Testis (tissue), 2 donors: ENCODE measurements at regions not wholly inside any gene's neighbourhood (a gene's known extent, or its start where the extent isn't known, plus 50 kb on each side); places are given as distances from the start of the nearest gene placed in this dataset.

Source experiments
- DNase-seq: peaks from one replicate; pipeline ENCODE4 v3.0.0-alpha.2; 2019
- H3K27ac ChIP-seq, 2 donors: fragments of 200-600 bp; sonication (generic); one replicate each; pipeline ENCODE4 v1.5.1; 2019
- H3K27me3 ChIP-seq: fragments of 200-600 bp; sonication (generic); one replicate; pipeline ENCODE4 v1.5.1; 2019
- H3K36me3 ChIP-seq: fragments of 200-600 bp; sonication (generic); one replicate; pipeline ENCODE4 v1.5.1; 2017; ENCODE audit warnings: low read depth; ENCODE audit errors: missing control alignments
- H3K4me1 ChIP-seq: fragments of 200-600 bp; sonication (generic); one replicate; pipeline ENCODE4 v1.5.1; 2019
- H3K4me3 ChIP-seq, 2 donors: fragments of 200-600 bp; sonication (generic); one replicate each; pipeline ENCODE4 v1.5.1; 2017 to 2019
- H3K9me3 ChIP-seq: fragments of 200-600 bp; sonication (generic); one replicate; pipeline ENCODE4 v1.5.1; 2017
- POLR2A ChIP-seq: fragments of 450-650 bp; IDR thresholded peaks from one replicate; pipeline ENCODE4 v1.6.1; 2017; ENCODE audit warnings: antibody characterized with exemption, mild to moderate bottlenecking, moderate library complexity
- WGBS, 2 donors: methylation state at CpG; one replicate each; pipeline ENCODE4 v1.1.5; 2018; 5-methylcytosine and 5-hydroxymethylcytosine counted together
- intact Hi-C: fragments of 100-400 bp; cut with DNase I; formaldehyde crosslinking; loops from one replicate; pipeline ENCODE4 v1.15.1; 2023; ENCODE audit warnings: low total_unique reads
- TF ChIP-seq, protein P1 (sequence below), 3 experiments: fragments of 450-650 bp in 2 of 3; fragments of 200-600 bp in 1 of 3; sonication (generic) in 1 of 3; IDR thresholded peaks; one replicate each; pipeline ENCODE4 v1.5.1; 2016 to 2019; ENCODE audit warnings: antibody characterized with exemption in 3 of 3, mild to moderate bottlenecking in 2 of 3, moderate library complexity in 1 of 3

DNA sequence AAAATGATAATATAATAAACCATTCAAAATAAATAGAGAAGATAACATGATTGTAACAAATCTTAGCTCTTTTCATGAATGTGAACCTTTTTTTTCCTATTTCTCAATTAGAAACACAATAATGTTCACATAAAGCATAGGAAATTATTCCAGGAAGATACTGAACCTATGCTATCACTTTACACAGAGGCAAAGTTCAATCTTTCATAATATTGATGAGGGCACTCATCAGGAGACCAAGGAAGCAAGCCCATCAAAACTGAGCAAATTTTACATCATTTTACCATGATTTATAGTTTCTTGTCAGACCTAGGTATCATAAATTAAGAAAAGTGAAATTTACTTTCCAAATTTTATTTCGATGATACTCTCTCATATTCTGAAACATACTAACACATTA lies 938.5 kb downstream of the TBC1D32 start:
- no peaks in the 10 kb centered on the region for H3K4me1 ChIP-seq
- H3K9me3 ChIP-seq, result no peaks in the 10 kb centered on the region
- H3K4me3 ChIP-seq, result no peak overlapping the region
- no peaks in the 10 kb centered on the region for H3K36me3 ChIP-seq
- TF ChIP-seq POLR2A, result no peak
- TF ChIP-seq, protein P1, sequence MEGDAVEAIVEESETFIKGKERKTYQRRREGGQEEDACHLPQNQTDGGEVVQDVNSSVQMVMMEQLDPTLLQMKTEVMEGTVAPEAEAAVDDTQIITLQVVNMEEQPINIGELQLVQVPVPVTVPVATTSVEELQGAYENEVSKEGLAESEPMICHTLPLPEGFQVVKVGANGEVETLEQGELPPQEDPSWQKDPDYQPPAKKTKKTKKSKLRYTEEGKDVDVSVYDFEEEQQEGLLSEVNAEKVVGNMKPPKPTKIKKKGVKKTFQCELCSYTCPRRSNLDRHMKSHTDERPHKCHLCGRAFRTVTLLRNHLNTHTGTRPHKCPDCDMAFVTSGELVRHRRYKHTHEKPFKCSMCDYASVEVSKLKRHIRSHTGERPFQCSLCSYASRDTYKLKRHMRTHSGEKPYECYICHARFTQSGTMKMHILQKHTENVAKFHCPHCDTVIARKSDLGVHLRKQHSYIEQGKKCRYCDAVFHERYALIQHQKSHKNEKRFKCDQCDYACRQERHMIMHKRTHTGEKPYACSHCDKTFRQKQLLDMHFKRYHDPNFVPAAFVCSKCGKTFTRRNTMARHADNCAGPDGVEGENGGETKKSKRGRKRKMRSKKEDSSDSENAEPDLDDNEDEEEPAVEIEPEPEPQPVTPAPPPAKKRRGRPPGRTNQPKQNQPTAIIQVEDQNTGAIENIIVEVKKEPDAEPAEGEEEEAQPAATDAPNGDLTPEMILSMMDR (IDR thresholded peaks at IDR 0.05), result no peak
- no peaks in the 10 kb centered on the region for H3K27me3 ChIP-seq
- WGBS, 2 donors, result 85 to 91% methylated on average over 1 of the region's 1 CpG
- H3K27ac ChIP-seq, result no peak overlapping the region
- DNase-seq, result no peak
- intact Hi-C loops, result no loop called here

DNA sequence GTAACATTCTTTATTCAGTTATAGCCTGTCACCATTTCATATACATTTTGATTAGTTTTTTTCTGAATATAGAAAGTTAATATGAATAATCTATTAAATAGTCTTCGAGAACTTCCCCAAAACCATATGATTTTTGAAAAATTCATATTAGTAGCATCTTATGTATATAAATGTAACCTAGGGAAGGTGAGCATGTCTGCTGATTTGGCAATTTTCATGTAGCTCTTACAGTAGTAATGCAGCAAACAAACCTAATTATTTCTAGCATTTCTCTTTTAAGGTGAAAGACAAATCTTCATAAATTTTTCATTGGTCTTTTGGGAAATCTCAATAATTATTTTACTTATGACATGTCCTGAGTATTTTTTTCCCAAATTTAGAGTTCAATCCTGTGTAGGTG lies 939.0 kb downstream of the TBC1D32 start:
- Histone ChIP-seq H3K4me1 (no peaks in the 10 kb centered on the region), H3K36me3 (no peaks in the 10 kb centered on the region), H3K9me3 (no peaks in the 10 kb centered on the region), H3K27me3 (no peaks in the 10 kb centered on the region), H3K27ac (no peak overlapping the region), H3K4me3 (no peak overlapping the region)
- WGBS, 2 donors, result 82 to 97% methylated on average over 1 of the region's 1 CpG
- no peak for DNase-seq
- intact Hi-C loops, result no loop called here
- TF ChIP-seq, protein P1 (IDR thresholded peaks at IDR 0.05), result no peak
- no peak for TF ChIP-seq POLR2A

DNA sequence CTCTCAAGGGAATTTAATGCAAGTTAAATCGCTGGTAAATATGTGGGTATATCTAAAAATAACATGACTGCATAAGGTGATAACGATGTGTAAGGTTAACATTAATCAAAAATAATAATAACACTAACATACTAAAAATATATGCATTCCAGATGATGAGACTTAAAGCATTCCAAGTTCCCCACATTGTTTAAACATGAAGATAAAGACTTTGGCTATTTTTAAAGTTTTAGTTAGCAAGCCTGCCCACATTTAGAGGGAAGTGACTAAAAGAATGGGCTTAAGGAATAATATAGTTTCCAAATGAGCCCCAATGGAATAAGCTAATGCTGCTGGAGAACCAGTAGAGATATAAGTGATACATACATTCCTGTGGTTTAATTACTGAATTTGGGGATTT lies 941.3 kb downstream of the TBC1D32 start:
- Histone ChIP-seq H3K9me3 (no peaks in the 10 kb centered on the region), H3K27ac (no peak overlapping the region), H3K27me3 (no peaks in the 10 kb centered on the region), H3K4me1 (no peaks in the 10 kb centered on the region), H3K4me3 (no peak overlapping the region), H3K36me3 (no peaks in the 10 kb centered on the region)
- WGBS, 2 donors, result 29 to 44% methylated on average over 2 of the region's 2 CpGs
- DNase-seq, result no peak
- intact Hi-C loops, result no loop called here
- TF ChIP-seq, protein P1 (IDR thresholded peaks at IDR 0.05), result no peak
- no peak for TF ChIP-seq POLR2A

DNA sequence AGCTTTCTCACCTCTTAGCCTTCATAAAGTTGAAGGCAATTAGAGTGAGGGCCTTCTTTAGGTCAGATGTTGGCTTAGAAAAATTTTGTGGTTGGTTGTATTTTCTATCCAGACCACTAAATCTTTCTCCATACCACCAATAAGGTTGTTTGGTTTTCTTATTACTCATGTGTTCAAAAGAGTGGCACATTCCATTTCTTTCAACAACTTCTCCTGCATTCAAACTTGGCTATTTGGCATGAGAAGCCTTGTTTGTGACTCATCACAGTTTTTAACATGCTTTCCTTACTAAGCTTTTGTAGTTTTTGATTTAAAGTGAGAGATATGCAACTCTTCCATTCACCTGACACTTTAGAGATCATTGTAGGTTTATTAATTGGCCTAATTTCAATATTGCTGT lies 949.6 kb downstream of the TBC1D32 start:
- Histone ChIP-seq H3K4me3 (no peak overlapping the region), H3K27me3 (no peaks in the 10 kb centered on the region), H3K27ac (no peak overlapping the region), H3K36me3 (no peaks in the 10 kb centered on the region), H3K9me3 (no peaks in the 10 kb centered on the region), H3K4me1 (no peaks in the 10 kb centered on the region)
- DNase-seq, result no peak
- intact Hi-C loops, result no loop called here
- TF ChIP-seq POLR2A, result no peak
- TF ChIP-seq, protein P1 (IDR thresholded peaks at IDR 0.05), result no peak

DNA sequence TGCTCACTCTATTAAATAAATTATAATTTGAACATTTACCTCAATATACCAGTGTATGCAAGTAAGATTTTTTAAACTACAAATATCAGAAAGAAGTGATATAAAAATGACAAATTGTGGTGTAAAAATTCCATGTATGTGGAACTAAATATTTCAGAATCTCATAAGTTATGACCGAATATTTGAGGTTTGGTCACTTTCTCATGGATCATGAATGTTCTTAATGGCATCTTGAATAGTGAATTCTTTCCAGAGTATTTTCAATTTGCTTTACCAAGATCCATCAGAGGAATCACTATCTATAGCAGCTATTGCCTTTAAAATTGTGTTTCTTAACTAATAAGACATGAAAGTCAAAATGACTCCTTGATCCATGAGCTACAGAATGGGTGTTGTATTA lies 950.6 kb downstream of the TBC1D32 start:
- Histone ChIP-seq H3K27me3 (no peaks in the 10 kb centered on the region), H3K4me1 (no peaks in the 10 kb centered on the region), H3K27ac (no peak overlapping the region), H3K4me3 (no peak overlapping the region), H3K36me3 (no peaks in the 10 kb centered on the region), H3K9me3 (no peaks in the 10 kb centered on the region)
- DNase-seq, result no peak
- intact Hi-C loops, result no loop called here
- 87 to 100% methylated on average over 1 of the region's 1 CpG for WGBS, 2 donors
- TF ChIP-seq, protein P1 (IDR thresholded peaks at IDR 0.05), result no peak
- no peak for TF ChIP-seq POLR2A
